Dermis microvascular lymphatic vessel endothelial cell (primary cell): ENCODE measurements at regions not wholly inside any gene's neighbourhood (a gene's known extent, or its start where the extent isn't known, plus 50 kb on each side); places are given as distances from the start of the nearest gene placed in this dataset.
"Not testable (repeated sequence)": the region's sequence is repeated elsewhere in the genome, so short reads cannot be mapped to it uniquely, and the experiment has no call there.

Source experiments
- DNase-seq, 2 donors: peaks; one replicate each; pipeline versions ENCODE4 v3.0.0 to v3.0.0-alpha.2; 2010; ENCODE audit warnings: low read depth in 2 of 2

- no peak for DNase-seq
These were observed 502.8 kb downstream of the AJAP1 start for GRCh38 chr1:5157175-5157574.

- no peak for DNase-seq
These were observed 502.2 kb downstream of the AJAP1 start for GRCh38 chr1:5156416-5157120.

- no peak for DNase-seq
These were observed 497.1 kb downstream of the AJAP1 start for GRCh38 chr1:5151511-5151910.

- no peak for DNase-seq
These were observed 495.8 kb downstream of the AJAP1 start for GRCh38 chr1:5150191-5150590.

GRCh38 chr1:5147806-5148205 is 493.4 kb downstream of the AJAP1 start:
- no peak for DNase-seq

- DNase-seq: no peak
These were observed 488.0 kb downstream of the AJAP1 start for GRCh38 chr1:5142389-5142788.

GRCh38 chr1:5141750-5142149 is 487.3 kb downstream of the AJAP1 start:
- no peak for DNase-seq

GRCh38 chr1:5140962-5141361 is 486.6 kb downstream of the AJAP1 start:
- DNase-seq: no peak

- no peak for DNase-seq
These were observed 485.7 kb downstream of the AJAP1 start for GRCh38 chr1:5140136-5140535.

- no peak for DNase-seq
These were observed 475.4 kb downstream of the AJAP1 start for GRCh38 chr1:5129746-5130355.

GRCh38 chr1:5125208-5125607 is 470.8 kb downstream of the AJAP1 start:
- no peak for DNase-seq

GRCh38 chr1:5120559-5120958 is 466.1 kb downstream of the AJAP1 start:
- DNase-seq: no peak

GRCh38 chr1:5119366-5120234 is 465.2 kb downstream of the AJAP1 start:
- DNase-seq: no peak

GRCh38 chr1:5118771-5119170 is 464.4 kb downstream of the AJAP1 start:
- DNase-seq: not testable (repeated sequence)

GRCh38 chr1:5118292-5118691 is 463.9 kb downstream of the AJAP1 start:
- DNase-seq: not testable (repeated sequence)

- DNase-seq: no peak
These were observed 457.2 kb downstream of the AJAP1 start for GRCh38 chr1:5111581-5111980.

GRCh38 chr1:5110508-5110907 is 456.1 kb downstream of the AJAP1 start:
- DNase-seq: no peak

- no peak for DNase-seq
These were observed 455.2 kb downstream of the AJAP1 start for GRCh38 chr1:5109633-5110032.

GRCh38 chr1:5108740-5109139 is 454.3 kb downstream of the AJAP1 start:
- DNase-seq: no peak

GRCh38 chr1:5105744-5106143 is 451.3 kb downstream of the AJAP1 start:
- DNase-seq: no peak

GRCh38 chr1:5099558-5099957 is 445.1 kb downstream of the AJAP1 start:
- DNase-seq: no peak

GRCh38 chr1:5098981-5099385 is 444.6 kb downstream of the AJAP1 start:
- no peak for DNase-seq

GRCh38 chr1:5093042-5093441 is 438.6 kb downstream of the AJAP1 start:
- no peak for DNase-seq
